HG03469 (cell line): ENCODE measurements at regions not wholly inside any gene's neighbourhood (a gene's known extent, or its start where the extent isn't known, plus 50 kb on each side); places are given as distances from the start of the nearest gene placed in this dataset.

Experiments used
- ATAC-seq: cut with Tn5 transposase; IDR thresholded peaks from one replicate; pipeline ENCODE4 v1.9.1; 2021; ENCODE audit warnings: mild to moderate bottlenecking, moderate library complexity, moderate number of reproducible peaks; ENCODE audit not compliant: unreplicated experiment

DNA sequence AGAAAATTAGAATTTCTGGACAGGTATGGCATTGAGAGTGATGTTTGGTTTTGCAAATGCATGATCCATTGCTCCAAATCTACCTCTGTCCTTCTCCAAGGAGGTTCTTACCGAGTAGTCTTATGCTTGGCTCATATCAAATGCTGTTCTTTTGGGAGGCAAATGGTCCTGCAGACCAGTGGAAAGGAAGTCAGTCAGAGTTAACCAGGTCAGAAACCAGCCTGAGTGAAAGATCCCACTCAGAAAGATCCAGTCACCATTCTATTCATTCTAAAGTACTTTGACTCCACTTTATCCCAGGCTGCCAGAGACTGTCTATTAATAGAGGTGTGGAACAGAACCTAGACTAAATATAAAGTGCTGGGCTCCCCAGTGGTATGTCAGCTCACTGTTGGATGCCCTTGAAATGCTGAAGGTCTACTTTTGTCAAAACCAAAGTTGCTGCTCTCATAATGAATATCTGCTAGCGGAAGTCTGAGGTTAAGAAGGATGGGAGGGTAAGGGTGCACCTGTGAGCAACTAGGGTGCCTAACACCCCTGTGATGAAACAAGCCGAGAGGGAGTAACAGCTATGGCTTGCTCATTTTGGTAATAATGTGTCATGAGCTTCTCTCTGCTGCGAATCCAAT is 302.2 kb downstream of the ZNF608 start:
- ATAC-seq: peak; percentile 99

DNA sequence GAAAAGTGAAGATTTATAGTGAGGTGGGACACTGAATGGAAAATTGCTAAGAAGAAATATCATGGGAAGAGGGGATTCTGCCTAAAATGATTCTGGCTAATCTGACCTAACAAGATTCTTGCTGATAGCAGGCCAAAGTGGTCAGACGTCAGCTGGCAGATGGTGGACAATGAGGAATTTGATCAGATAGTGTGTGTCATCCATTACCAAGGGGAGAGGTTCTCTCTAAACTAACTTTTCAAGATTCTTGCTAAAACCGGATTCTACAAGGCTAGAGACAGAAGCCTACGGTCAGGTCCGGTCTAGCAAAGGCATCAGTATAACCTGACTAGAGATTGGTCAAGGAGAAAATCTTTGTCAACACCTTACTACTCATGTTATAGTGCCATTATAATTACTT is 306.0 kb downstream of the ZNF608 start:
- no peak for ATAC-seq

DNA sequence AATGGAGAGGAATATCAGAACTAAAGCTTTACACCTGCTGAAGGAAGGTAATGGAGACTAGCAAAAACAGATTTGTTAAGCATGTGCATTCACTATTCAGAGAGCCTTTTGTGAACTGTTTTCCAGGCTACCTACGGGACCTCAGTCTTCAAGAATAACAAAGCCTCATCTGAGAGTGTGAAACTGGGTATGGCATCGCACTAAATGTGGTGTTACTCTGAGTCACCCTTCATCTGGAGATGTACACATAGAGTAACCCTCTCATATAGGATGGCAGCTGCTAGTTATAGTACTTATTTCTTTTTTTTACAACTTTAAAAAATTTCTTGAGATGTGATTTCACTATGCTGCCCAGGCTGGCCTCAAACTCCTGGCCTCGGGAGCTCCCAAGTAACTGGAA is 306.8 kb downstream of the ZNF608 start:
- no peak for ATAC-seq

DNA sequence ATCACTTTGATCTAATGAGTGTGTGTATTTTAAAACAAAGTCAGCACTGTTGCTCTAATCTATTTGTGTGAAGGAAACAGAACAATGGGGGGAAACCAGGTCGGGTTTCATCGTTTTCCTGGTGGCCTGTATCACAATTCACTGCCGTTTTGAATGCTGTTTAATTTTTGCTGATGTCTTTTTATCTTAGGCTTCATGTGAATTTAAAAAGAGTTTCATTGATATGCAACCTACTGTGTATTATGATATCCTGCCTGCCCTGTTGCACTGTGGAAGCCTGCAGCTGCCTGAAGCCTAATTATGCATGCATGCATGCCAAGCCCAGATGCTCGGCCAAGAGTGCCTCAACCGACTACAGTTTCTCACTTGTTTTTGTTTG is 307.5 kb downstream of the ZNF608 start:
- ATAC-seq: no peak

DNA sequence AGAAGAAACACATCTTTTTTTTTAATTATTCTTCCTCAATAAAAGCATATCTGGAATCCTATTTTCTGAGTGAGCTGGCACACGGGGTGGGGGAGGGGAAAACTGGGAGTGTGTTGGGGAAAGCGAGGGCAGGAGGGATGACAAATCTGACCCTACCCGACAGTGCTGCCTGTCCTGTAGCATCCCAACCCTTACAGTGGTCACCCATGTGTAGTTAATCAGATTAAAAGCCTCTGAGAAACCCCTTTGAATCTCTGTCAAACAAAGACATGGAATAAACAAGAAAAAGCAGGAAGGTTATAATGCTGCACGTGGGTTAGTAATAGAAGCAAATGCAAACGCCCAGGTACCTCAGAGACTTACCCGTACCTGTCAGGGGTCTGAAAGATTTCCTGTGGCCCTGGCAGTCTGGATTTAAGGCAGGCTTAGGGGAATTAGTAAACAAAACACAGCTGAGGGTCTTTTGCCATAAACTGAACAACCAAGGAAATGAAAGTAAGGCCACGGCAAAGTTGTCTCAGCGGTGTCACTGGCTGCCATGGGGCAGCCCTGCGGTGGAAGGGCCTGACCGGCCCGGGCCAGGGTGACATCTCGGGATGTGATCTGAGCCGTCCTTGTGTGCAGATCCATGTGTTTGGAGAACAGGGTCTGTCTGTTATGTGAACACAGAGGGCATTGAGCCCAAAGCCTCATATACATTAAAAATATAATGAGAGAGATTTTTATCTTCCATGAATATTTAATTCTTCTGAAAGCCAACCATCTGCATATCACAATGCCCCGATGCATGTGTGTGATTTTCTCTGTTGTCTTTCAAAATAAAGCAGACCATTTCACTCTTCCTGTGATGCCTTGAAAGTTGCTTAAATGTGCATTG is 308.2 kb downstream of the ZNF608 start:
- no peak for ATAC-seq

DNA sequence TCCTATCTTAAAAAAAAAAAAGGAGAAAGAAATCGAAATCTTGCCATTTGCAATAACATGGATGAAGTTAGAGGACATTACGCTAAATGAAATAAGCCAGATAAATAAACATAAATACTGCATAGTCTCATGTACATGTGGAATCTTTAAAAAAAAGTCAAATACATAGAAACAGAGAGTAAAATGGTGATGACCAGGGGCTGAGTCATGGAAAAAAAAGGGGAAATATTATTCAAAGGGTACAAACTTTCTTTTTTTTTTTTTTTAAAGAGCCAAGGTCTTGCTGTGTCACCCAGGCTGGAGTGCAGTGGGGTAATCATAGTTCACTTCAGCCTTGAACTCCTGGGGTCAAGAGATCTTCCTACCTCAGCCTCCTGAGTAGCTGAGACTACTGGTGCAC is 310.1 kb downstream of the ZNF608 start:
- no peak for ATAC-seq

DNA sequence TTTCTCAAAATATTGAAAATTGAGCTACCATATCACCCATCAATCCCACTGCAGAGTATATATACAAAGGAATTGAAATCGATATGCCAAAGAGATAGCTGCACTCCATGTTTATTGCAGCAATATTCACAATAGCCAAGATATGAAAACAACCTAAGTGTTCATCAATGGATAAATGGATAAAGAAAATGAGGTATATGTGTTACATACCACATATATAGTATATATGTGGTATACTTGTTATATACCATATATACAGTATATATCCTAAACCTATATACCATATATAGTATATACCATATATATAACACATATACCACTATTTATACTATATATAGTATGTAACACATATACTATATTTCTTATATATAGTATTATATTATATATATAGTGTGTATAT is 313.3 kb downstream of the ZNF608 start:
- ATAC-seq: no peak

DNA sequence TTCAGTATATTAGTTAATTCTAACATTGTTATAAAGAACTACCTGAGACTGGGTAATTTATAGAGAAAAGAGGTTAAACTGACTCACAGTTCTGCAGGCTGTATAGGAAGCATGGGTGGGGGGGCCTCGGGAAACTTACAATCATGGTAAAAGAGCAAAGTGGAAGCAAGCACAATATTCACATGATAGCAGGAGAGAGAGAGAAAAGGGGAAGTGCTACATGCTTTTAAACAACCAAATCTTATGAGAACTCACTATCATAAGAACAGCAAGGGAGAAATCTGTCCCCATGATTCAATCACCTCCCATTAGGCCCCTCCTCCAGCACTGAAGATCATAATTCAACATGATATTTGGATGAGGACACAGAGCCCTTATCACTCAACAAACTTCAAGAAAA is 324.9 kb downstream of the ZNF608 start:
- no peak for ATAC-seq

DNA sequence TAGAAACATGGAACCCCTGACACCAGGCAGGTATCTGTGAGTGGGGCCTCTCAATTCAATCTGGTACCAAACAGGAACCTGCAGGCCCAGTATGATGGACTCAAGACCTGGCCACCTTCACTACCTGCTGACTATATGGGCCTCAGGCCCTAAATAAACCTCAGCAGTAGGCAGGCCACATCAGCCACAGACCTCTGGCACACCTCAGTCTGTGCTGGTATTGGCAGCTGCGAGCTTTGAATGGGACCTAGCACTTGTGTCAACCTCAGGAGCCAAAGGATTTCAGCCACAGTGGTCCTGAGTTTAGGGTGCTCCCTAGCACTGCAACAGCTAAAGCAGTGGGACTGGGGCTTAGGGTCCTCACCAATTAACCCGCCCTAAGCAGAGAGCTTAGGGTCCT is 325.5 kb downstream of the ZNF608 start:
- no peak for ATAC-seq

DNA sequence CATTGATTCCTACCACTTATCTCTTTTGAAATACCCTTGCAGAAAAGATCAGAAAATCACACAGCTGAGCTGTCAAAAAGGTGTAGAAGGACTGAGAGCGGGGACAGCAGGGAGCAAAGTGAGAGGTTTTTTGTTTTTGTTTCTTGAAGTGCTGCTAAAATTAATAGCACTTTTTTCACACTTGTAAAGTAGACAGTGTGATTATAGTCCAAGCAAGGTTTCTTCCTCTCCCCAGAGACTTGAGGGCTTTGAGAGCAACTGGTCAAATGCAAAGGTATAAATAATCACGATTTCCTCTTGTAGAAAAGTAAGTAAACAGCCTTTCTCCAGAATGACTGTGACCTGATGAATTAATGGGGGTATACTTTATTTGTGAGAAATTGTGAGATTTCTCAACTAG is 326.9 kb downstream of the ZNF608 start:
- ATAC-seq: peak; percentile 33

DNA sequence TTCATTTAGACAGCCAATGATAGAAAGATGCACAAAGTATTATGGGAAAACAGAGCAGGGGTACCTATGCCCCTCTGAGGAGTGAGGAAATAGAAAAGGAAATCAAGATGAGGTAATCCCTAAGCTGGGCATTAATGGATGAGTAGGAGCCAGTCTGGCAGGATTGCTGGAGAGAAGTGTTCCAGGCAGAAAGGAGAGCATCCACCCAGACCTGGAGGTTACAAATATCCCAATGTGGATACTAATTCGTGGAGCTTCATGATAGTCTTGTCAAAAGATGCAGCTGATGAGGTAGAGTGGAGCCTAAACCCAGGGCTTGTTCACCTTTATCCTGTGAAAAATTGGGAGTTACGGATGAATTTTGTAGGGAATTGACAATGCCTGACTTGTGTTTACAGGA is 328.0 kb downstream of the ZNF608 start:
- no peak for ATAC-seq

DNA sequence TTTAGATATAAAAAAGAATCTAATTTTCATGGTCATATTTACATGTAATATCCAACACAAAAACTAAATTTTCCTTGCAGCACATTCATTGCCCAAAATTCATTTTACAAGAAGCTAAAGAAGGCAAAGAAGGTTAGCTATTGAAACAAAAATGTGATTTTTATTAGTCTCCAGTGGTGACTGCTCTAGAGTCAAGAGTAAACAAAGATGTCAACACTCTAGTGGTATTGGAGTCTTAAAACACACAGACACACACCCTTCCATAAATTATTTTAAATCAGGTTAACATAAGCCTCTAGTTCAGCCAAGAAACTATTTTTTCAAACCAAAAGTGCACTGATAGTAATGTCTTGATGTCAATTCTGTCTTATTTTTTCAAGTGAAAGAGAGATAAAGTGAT is 329.2 kb downstream of the ZNF608 start:
- no peak for ATAC-seq

DNA sequence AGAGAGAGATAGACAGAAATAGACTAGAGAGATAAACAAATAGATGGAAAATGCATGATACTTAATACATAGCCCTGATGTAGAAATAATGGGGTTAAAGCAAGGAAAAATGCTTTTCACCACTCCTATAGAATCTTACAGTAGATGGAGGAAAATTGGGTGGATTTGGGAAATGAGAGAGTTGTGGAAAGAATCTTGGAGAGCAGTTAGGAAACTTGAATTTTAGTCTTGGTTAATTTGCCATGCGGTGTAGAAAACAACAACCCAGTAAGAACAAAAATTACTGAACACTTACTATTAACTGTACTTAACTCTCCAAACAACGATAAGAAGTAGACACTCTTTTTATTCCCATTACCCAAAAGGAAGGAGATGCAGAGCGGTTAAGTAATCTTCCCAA is 329.8 kb downstream of the ZNF608 start:
- ATAC-seq: no peak

DNA sequence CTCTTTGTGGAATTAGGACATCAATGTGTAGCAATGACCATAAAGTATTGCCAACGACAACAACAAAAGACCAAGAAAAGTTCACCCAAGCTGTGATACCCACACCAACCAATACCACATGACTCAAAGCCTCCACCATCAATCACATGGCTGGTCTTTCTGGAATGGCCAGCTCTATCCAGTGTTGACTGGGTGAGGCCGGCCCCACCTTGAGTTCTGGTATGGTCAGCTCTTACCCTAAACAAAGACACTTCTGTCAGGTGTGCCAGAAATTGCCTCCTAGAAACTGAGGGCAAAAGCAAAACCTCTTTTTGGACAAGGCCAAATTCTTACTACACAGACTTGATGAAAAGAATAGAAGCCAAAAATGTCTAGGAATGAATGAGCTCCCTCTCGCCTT is 331.5 kb downstream of the ZNF608 start:
- ATAC-seq: no peak

DNA sequence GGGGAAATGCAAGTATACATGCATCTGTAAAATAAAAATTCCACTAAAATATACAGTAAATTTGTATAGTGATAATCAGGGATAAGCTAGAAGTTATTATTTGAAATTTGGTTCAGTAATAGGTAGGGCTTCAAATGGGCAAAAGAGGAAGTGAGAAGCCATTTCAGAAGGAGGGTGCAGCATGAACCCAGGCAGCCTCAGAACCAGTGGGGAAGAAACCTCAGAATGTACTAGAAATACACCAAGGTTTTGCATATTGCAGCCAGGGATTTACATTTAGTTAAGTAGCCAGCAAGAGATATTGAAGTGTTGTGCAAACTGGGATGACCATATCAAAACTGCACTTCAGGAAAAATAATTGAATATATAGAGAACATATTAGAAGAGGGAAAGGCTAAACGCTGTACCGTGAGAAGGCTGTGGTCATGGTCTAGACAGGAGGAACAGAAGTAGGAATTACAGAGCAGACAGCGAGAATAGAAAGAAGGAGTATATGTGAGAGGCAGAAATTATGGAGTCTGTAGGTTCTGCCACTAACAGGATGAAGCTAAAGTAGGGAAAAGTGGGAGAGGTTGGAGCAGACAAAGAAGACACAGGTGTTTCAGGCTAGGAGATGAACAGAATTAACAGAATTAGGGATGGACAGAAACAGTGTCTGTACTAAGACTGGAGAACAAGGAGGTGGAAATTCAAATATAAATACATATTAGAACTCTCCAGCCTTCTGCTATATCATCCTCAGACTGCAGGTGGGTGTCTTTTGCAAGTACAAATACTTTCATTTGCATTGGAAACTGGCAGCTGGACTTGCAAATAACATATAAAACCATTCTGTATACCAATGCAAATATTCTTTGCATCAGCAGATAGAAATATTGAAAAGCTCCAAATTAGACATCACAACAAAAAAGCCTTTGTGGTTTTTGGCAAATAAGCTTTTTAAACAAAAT is 335.6 kb downstream of the ZNF608 start:
- ATAC-seq: peak; percentile 97

DNA sequence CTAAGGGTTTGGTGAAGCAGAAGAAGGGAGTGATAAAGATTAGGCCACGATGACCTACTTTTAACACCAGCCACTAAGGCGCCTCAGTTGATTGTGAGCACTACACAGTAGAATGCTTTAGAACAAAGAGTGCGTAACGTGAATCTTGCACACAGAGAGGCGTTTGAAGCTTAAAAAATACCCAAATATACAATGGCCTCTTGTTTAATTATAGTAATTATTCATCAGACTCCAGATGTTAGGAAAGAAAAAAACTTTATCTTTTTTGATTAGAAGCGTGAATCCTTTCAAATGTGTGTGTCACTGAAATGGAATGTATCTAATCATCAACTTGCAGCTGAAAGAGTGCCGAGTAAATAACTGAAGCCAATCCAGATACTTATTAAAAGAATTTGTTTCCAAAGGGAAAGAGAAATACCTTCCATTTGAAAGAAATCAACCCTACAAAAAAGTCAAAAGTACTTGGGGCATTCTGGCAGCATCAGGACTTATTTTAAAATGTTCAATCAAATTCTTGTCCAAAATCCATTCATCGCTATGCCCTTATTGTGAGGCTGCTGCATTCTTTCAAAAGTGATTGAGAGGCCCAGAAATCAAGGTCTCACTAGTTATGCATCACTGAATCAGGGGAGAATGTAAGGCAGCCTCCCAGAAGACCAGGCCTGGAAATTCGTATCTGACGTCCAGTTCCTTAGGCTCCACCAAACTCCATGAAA is 337.5 kb downstream of the ZNF608 start:
- no peak for ATAC-seq

DNA sequence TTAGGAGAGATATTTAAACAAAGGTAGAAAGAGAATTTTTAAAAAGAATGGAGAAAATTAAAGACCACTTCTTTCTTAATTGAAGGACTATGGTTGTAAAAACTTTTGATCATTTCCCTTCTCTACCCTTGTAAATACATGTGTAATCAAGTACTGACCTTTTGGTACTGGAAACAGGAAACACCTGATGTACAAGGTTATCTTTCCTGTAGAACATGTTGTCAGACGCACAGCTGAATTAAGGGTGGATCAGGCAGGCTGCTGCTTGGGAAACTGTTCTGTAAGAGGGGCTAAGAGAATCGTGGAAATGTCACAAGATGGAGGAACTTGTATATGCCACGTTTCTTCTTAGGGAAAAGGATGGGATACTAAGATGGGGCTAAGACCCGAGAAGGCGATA is 341.6 kb downstream of the ZNF608 start:
- no peak for ATAC-seq

DNA sequence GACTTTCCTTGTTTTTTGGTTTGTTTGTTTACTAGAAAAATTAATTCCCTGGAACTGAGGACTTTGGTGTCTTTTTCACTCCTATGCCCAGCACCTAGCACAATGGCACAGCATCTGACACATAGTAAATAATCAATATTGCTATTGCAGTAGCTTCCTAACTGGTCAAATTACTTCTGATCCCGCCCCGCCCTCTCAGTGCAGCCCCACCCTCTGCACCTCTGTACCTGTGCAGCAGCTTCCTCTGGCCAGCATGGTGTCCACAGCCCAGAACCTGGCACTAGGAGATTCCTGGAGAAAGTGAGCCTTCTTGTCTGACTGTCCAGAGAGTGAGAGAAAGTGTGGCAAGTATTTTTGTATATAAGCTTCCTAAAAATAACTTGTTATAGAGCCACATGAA is 343.2 kb downstream of the ZNF608 start:
- ATAC-seq: no peak

DNA sequence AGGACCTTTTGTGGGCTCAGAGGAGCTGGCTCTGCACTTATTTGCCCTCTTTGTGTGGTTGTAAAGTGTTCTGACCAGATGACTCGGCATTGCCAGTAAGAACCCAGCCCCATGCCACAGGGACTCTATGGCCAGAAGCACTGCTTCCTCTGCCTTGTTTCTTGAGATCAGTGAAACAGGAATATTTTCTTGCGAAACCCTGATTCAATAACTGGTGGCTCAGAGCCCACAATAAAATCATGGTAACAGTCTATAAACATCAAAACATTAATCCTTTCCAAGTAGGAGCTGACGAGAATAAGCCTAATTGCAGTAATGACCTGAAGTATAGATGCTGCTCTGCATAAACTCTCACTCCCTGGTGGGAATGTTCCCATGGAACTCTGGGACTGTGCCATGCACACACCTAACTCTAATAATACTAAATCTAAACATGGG is 344.3 kb downstream of the ZNF608 start:
- ATAC-seq: no peak

DNA sequence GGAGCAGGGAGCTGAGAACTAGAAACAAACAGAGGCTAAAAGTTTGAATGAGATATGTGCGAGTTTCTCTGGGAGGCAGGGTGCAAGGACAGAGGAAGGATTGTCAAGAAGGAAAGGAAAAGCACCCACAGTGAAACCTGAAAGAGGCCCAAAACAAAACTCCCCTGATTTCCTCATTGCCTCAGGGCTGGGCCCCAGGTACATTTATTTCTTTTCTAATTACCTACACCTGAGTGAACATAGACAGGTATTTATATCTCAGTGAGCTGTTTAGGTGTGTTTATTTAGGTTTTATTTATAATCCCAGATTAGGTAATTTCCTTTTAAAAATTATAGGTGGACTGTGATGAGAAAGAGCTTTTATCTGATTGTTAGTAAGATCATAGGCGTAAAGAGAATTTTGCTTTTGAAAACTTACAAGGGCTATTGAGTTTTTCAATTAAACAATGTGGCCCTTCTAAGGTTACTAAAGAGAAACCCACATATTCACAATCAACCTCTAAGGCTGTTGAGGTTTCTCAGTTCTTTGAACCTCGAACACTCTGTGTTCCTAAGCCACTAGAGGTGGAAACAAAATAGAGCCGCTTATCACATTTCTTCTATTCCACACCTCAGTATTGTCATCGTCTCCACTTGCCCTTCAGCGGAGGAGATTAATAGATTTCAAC is 344.8 kb downstream of the ZNF608 start:
- no peak for ATAC-seq
